SK-N-SH treated with all-trans-retinoic acid at 6 μM for 48 hours (cell line): ENCODE measurements at regions not wholly inside any gene's neighbourhood (a gene's known extent, or its start where the extent isn't known, plus 50 kb on each side); places are given as distances from the start of the nearest gene placed in this dataset.
A peak's percentile ranks its signal among the peaks of the same experiment; 100 is the strongest.

Experiments
- ATAC-seq: fragments of 200-7000 bp; cut with Tn5 transposase; 3 replicates; pipeline ENCODE4 v1.9.1; 2020; ENCODE audit warnings: mild to moderate bottlenecking, moderate library complexity
- BACH2 ChIP-seq: fragments of 250-450 bp; sonication (Bioruptor Pico); IDR thresholded peaks from 2 replicates; pipeline ENCODE4 v1.9.0; 2021; ENCODE audit warnings: mild to moderate bottlenecking, borderline replicate concordance
- CREB5 ChIP-seq: fragments of 250-450 bp; sonication (Bioruptor Pico); IDR thresholded peaks from 2 replicates; pipeline ENCODE4 v1.5.1; 2020; ENCODE audit warnings: low read depth, mild to moderate bottlenecking, moderate library complexity
- CSDC2 ChIP-seq: fragments of 250-450 bp; sonication (Bioruptor Pico); IDR thresholded peaks from 2 replicates; pipeline ENCODE4 v1.5.0; 2020; ENCODE audit warnings: mild to moderate bottlenecking, moderate library complexity
- ISL1 ChIP-seq: fragments of 250-450 bp; sonication (Bioruptor Pico); IDR thresholded peaks from 2 replicates; pipeline ENCODE4 v2.1.2; 2022; ENCODE audit warnings: mild to moderate bottlenecking, moderate library complexity
- OSR1 ChIP-seq: fragments of 250-450 bp; sonication (Bioruptor Pico); IDR thresholded peaks from 2 replicates; pipeline ENCODE4 v1.8.0; 2022; ENCODE audit warnings: moderate library complexity, mild to moderate bottlenecking, inconsistent platforms
- POU6F1 ChIP-seq: fragments of 250-450 bp; sonication (Bioruptor Pico); IDR thresholded peaks from 2 replicates; pipeline ENCODE4 v1.8.0; 2021; ENCODE audit warnings: low read depth, mild to moderate bottlenecking, moderate library complexity, borderline replicate concordance
- PPARA ChIP-seq: fragments of 250-450 bp; sonication (Bioruptor Pico); IDR thresholded peaks from 2 replicates; pipeline ENCODE4 v1.5.0; 2020; ENCODE audit warnings: mild to moderate bottlenecking, borderline replicate concordance
- RARB ChIP-seq: fragments of 250-450 bp; sonication (Bioruptor Pico); IDR thresholded peaks from 2 replicates; pipeline ENCODE4 v1.8.0; 2021; ENCODE audit warnings: mild to moderate bottlenecking, moderate library complexity
- SNAI2 ChIP-seq: fragments of 250-450 bp; sonication (Bioruptor Pico); IDR thresholded peaks from 2 replicates; pipeline ENCODE4 v1.5.0; 2020; ENCODE audit warnings: mild to moderate bottlenecking, moderate library complexity
- TCF4 ChIP-seq: fragments of 250-450 bp; sonication (Bioruptor Pico); IDR thresholded peaks from 2 replicates; pipeline ENCODE4 v1.8.0; 2021; ENCODE audit warnings: mild to moderate bottlenecking, moderate library complexity, borderline replicate concordance
- TOX ChIP-seq: fragments of 250-450 bp; sonication (Bioruptor Pico); IDR thresholded peaks from 2 replicates; pipeline ENCODE4 v1.8.0; 2021; ENCODE audit warnings: mild to moderate bottlenecking, moderate library complexity, borderline replicate concordance
- ZC3H10 ChIP-seq: fragments of 250-450 bp; sonication (Bioruptor Pico); IDR thresholded peaks from 2 replicates; pipeline ENCODE4 v1.5.1; 2021; ENCODE audit warnings: mild to moderate bottlenecking, moderate library complexity
- ZFP3 ChIP-seq: fragments of 250-450 bp; sonication (Bioruptor Pico); IDR thresholded peaks from 2 replicates; pipeline ENCODE4 v1.5.0; 2020; ENCODE audit warnings: mild to moderate bottlenecking, moderate library complexity
- ZNF565 ChIP-seq: fragments of 450-650 bp; formaldehyde crosslinking; conservative IDR thresholded peaks from 2 replicates; pipeline ENCODE4 v1.5.0; 2020; ENCODE audit warnings: low read depth, mild to moderate bottlenecking, moderate library complexity
- ZNF70 ChIP-seq: fragments of 450-650 bp; formaldehyde crosslinking; IDR thresholded peaks from 2 replicates; pipeline ENCODE4 v1.5.0; 2020; ENCODE audit warnings: mild to moderate bottlenecking, moderate library complexity
- ZNF8 ChIP-seq: fragments of 450-650 bp; formaldehyde crosslinking; IDR thresholded peaks from 2 replicates; pipeline ENCODE4 v1.5.0; 2020; ENCODE audit warnings: mild to moderate bottlenecking, moderate library complexity
- TF ChIP-seq, protein P1 (sequence below): fragments of 250-450 bp; sonication (Bioruptor Pico); IDR thresholded peaks from 2 replicates; pipeline ENCODE4 v1.5.0; 2020; ENCODE audit warnings: mild to moderate bottlenecking, moderate library complexity
- TF ChIP-seq, protein P2 (sequence below): fragments of 250-450 bp; sonication (Bioruptor Pico); IDR thresholded peaks from 2 replicates; pipeline ENCODE4 v1.8.0; 2020; ENCODE audit warnings: mild to moderate bottlenecking, moderate library complexity, borderline replicate concordance

DNA sequence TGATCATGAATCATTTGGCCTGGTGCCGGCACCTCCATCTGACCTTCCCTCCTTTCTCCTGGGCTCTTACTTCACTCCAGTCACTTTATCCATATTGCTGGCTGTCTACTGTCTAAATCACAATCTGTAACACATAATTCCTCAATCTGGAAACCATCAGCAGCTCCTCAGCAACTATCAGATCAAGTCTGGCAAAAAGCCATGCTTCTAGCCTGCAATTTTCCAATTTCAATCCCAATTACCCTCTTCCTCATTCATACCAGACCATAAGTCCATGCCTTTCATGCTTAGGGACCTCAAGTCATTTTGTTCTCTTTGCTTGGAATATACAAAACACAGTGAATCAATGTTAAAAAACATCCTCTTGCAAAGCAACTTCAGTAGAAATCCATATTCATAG, 882.8 kb upstream of the ANO3 start:
- ATAC-seq, result peak; percentile 36

DNA sequence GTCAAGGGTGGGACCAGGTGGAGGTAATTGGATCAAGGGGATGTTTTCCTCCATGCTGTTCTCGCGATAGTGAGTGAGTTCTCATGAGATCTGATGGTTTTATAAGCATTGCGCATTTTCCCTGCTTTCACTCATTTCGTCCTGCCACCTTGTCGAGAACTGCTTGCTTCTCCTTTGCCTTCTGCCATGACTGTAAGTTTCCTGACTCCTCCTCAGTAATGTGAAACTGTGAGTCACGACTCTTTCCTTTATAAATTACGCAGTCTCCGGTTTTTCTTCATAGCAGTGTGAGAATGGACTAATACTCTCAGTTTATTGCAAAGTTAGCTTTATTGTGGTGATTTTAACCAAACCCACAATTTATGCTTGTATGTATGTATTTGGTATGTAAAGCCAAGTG, 878.5 kb upstream of the ANO3 start:
- ATAC-seq, result no peak
- TF ChIP-seq ZFP3 (CRISPR knock-in tag), result no peak
- TF ChIP-seq ZC3H10, result no peak
- no peak for TF ChIP-seq RARB (CRISPR knock-in tag)
- TF ChIP-seq, protein P1, sequence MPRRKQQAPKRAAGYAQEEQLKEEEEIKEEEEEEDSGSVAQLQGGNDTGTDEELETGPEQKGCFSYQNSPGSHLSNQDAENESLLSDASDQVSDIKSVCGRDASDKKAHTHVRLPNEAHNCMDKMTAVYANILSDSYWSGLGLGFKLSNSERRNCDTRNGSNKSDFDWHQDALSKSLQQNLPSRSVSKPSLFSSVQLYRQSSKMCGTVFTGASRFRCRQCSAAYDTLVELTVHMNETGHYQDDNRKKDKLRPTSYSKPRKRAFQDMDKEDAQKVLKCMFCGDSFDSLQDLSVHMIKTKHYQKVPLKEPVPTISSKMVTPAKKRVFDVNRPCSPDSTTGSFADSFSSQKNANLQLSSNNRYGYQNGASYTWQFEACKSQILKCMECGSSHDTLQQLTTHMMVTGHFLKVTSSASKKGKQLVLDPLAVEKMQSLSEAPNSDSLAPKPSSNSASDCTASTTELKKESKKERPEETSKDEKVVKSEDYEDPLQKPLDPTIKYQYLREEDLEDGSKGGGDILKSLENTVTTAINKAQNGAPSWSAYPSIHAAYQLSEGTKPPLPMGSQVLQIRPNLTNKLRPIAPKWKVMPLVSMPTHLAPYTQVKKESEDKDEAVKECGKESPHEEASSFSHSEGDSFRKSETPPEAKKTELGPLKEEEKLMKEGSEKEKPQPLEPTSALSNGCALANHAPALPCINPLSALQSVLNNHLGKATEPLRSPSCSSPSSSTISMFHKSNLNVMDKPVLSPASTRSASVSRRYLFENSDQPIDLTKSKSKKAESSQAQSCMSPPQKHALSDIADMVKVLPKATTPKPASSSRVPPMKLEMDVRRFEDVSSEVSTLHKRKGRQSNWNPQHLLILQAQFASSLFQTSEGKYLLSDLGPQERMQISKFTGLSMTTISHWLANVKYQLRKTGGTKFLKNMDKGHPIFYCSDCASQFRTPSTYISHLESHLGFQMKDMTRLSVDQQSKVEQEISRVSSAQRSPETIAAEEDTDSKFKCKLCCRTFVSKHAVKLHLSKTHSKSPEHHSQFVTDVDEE (CRISPR knock-in tag), result no peak
- no peak for TF ChIP-seq ZNF565 (CRISPR knock-in tag)
- TF ChIP-seq, protein P2, sequence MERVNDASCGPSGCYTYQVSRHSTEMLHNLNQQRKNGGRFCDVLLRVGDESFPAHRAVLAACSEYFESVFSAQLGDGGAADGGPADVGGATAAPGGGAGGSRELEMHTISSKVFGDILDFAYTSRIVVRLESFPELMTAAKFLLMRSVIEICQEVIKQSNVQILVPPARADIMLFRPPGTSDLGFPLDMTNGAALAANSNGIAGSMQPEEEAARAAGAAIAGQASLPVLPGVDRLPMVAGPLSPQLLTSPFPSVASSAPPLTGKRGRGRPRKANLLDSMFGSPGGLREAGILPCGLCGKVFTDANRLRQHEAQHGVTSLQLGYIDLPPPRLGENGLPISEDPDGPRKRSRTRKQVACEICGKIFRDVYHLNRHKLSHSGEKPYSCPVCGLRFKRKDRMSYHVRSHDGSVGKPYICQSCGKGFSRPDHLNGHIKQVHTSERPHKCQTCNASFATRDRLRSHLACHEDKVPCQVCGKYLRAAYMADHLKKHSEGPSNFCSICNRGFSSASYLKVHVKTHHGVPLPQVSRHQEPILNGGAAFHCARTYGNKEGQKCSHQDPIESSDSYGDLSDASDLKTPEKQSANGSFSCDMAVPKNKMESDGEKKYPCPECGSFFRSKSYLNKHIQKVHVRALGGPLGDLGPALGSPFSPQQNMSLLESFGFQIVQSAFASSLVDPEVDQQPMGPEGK (CRISPR knock-in tag), result no peak
- TF ChIP-seq PPARA (CRISPR knock-in tag), result no peak
- TF ChIP-seq POU6F1 (CRISPR knock-in tag), result no peak
- TF ChIP-seq CSDC2 (CRISPR knock-in tag), result no peak
- TF ChIP-seq ZNF8 (CRISPR knock-in tag), result no peak
- no peak for TF ChIP-seq ISL1 (CRISPR knock-in tag)
- no peak for TF ChIP-seq CREB5 (CRISPR knock-in tag)
- no peak for TF ChIP-seq TOX (CRISPR knock-in tag)
- TF ChIP-seq ZNF70 (CRISPR knock-in tag), result no peak
- no peak for TF ChIP-seq BACH2 (CRISPR knock-in tag)
- no peak for TF ChIP-seq OSR1 (CRISPR knock-in tag)

More for the DNA sequence above, 882.8 kb upstream of the ANO3 start:
- TF ChIP-seq SNAI2 (CRISPR knock-in tag) (no peak), ISL1 (CRISPR knock-in tag) (peak; percentile 74), POU6F1 (CRISPR knock-in tag) (no peak), BACH2 (CRISPR knock-in tag) (no peak), TCF4 (peak; percentile 86)
- TF ChIP-seq, protein P1 (CRISPR knock-in tag), result peak; percentile 71
